HG02943 (cell line): ENCODE measurements at regions not wholly inside any gene's neighbourhood (a gene's known extent, or its start where the extent isn't known, plus 50 kb on each side); places are given as distances from the start of the nearest gene placed in this dataset.
"Not testable (repeated sequence)": the region's sequence is repeated elsewhere in the genome, so short reads cannot be mapped to it uniquely, and the experiment has no call there.

ENCODE experiments used
- ATAC-seq: cut with Tn5 transposase; IDR thresholded peaks from one replicate; pipeline ENCODE4 v1.9.1; 2021; ENCODE audit warnings: mild to moderate bottlenecking, low read depth, moderate library complexity; ENCODE audit not compliant: unreplicated experiment

GRCh38 chr7:82701949-82702348 is 258.4 kb upstream of the CACNA2D1 start:
- ATAC-seq, result no peak

GRCh38 chr7:82700741-82701140 is 257.2 kb upstream of the CACNA2D1 start:
- no peak for ATAC-seq

- ATAC-seq, result no peak
Measured at GRCh38 chr7:82699773-82700186, 256.2 kb upstream of the CACNA2D1 start.

GRCh38 chr7:82697897-82698296 is 254.3 kb upstream of the CACNA2D1 start:
- no peak for ATAC-seq

- no peak for ATAC-seq
Measured at GRCh38 chr7:82696631-82697030, 253.1 kb upstream of the CACNA2D1 start.

GRCh38 chr7:82694022-82694421 is 250.4 kb upstream of the CACNA2D1 start:
- ATAC-seq, result no peak

- no peak for ATAC-seq
Measured at GRCh38 chr7:82690929-82691328, 247.4 kb upstream of the CACNA2D1 start.

GRCh38 chr7:82685214-82685613 is 241.6 kb upstream of the CACNA2D1 start:
- ATAC-seq, result no peak

- ATAC-seq, result no peak
Measured at GRCh38 chr7:82678716-82679115, 235.1 kb upstream of the CACNA2D1 start.

GRCh38 chr7:82678259-82678658 is 234.7 kb upstream of the CACNA2D1 start:
- no peak for ATAC-seq

- peak; percentile 70 for ATAC-seq
Measured at GRCh38 chr7:82677493-82677892, 233.9 kb upstream of the CACNA2D1 start.

- ATAC-seq, result no peak
Measured at GRCh38 chr7:82676777-82677463, 233.3 kb upstream of the CACNA2D1 start.

GRCh38 chr7:82675396-82675795 is 231.8 kb upstream of the CACNA2D1 start:
- no peak for ATAC-seq

GRCh38 chr7:82674268-82674667 is 230.7 kb upstream of the CACNA2D1 start:
- ATAC-seq, result no peak

GRCh38 chr7:82672078-82672477 is 228.5 kb upstream of the CACNA2D1 start:
- ATAC-seq, result no peak

GRCh38 chr7:82669141-82669540 is 225.6 kb upstream of the CACNA2D1 start:
- ATAC-seq, result no peak

GRCh38 chr7:82668676-82669075 is 225.1 kb upstream of the CACNA2D1 start:
- ATAC-seq, result no peak

- no peak for ATAC-seq
Measured at GRCh38 chr7:82665966-82666507, 222.5 kb upstream of the CACNA2D1 start.

- no peak for ATAC-seq
Measured at GRCh38 chr7:82655965-82656364, 212.4 kb upstream of the CACNA2D1 start.

GRCh38 chr7:82650095-82650494 is 206.5 kb upstream of the CACNA2D1 start:
- ATAC-seq, result not testable (repeated sequence)

GRCh38 chr7:82633592-82633991 is 190.0 kb upstream of the CACNA2D1 start:
- ATAC-seq, result no peak

GRCh38 chr7:82631998-82632397 is 188.4 kb upstream of the CACNA2D1 start:
- no peak for ATAC-seq
